ENCODE measurements at regions not wholly inside any gene's neighbourhood (a gene's known extent, or its start where the extent isn't known, plus 50 kb on each side); places are given as distances from the start of the nearest gene placed in this dataset.

- BruUV-seq (replicated peaks) = no TSS peak
- 43% methylated on average over 3 of the region's 3 CpGs for WGBS (ENCODE audit: low lambda C conversion rate)
These were observed 165.5 kb upstream of the OPRM1 start for GRCh38 chr6:153873541-153873940.

More at GRCh38 chr6:153873541-153873940, 165.5 kb upstream of the OPRM1 start:
- Histone ChIP-seq H3K4me1 (ENCODE audit: insufficient read depth, low read length) (no peaks in the 10 kb centered on the region), H3K27me3 (ENCODE audit: control insufficient read depth in 1 of 2, insufficient read depth in 2 of 2, low read length in 2 of 2) (no peaks in the 10 kb centered on the region), H3K4me2 (ENCODE audit: low read depth, low read length) (no peak overlapping the region), H3K27ac (ENCODE audit: extremely low read length, insufficient read depth, low read length) (no peak overlapping the region), H4K20me1 (ENCODE audit: insufficient read depth, low read length) (no peaks in the 10 kb centered on the region), H3K79me2 (ENCODE audit: insufficient read depth, low read length) (no peaks in the 10 kb centered on the region), H3K4me3 (replicated peaks in 1 of 3; ENCODE audit: insufficient read depth in 1 of 3, low read depth in 2 of 3, low read length in 3 of 3) (no peak overlapping the region), H2AFZ (ENCODE audit: low read length) (no peak overlapping the region), H3K9ac (ENCODE audit: insufficient read depth, low read depth, low read length) (no peak overlapping the region), H3K9me3 (ENCODE audit: low read length) (peaks cover 7% of the 10 kb centered on the region; the same call in 1 of the 2 replicates), H3K36me3 (replicated peaks in 1 of 2; ENCODE audit: control insufficient read depth in 1 of 2, insufficient read depth in 2 of 2, low read length in 2 of 2) (no peaks in the 10 kb centered on the region)
- CTCF ChIA-PET (ENCODE audit: low intra/inter-chr PET ratio, low total read pairs) = no interaction called here
- ATAC-seq = no peak
- intact Hi-C loops (cut with micrococcal nuclease; ENCODE audit: unreplicated experiment) (no loop called here), in situ Hi-C loops (cut with HindIII; ENCODE audit: extremely low pct_ligation_motif_present, low pct_unique_long_range_greater_than_20kb) (no loop called here)
- DNase-seq (ENCODE audit: low spot score) = no peak
- POLR2A ChIA-PET = no interaction called here
- FAIRE-seq = no peak
- TF ChIP-seq ZNF430 (CRISPR knock-in tag; IDR thresholded peaks at IDR 0.05) (no peak), NR2F2 (IDR thresholded peaks at IDR 0.05; ENCODE audit: borderline replicate concordance, low read depth) (no peak), HMGXB3 (CRISPR knock-in tag; IDR thresholded peaks at IDR 0.05; ENCODE audit: borderline replicate concordance) (no peak), EED (CRISPR knock-in tag; IDR thresholded peaks at IDR 0.05) (no peak), CHD4 (IDR thresholded peaks at IDR 0.05; ENCODE audit: borderline replicate concordance, low read length) (no peak), ZBTB26 (CRISPR knock-in tag; IDR thresholded peaks at IDR 0.05; ENCODE audit: borderline replicate concordance) (no peak)
